GM12878 (cell line): ENCODE measurements at regions not wholly inside any gene's neighbourhood (a gene's known extent, or its start where the extent isn't known, plus 50 kb on each side); places are given as distances from the start of the nearest gene placed in this dataset.

Experiments used
- CBX5 ChIP-seq: sonication (generic); IDR thresholded peaks from 2 replicates; pipeline ENCODE4 v1.6.1; 2016; ENCODE audit warnings: low read depth, moderate library complexity, mild to moderate bottlenecking, inconsistent platforms
- CTCF ChIP-seq, 3 experiments: IDR thresholded peaks in 2 of 3; conservative IDR thresholded peaks in 1 of 3; 2 replicates each; pipeline ENCODE4 v1.5.1; 2011; ENCODE audit warnings: low read depth in 3 of 3, low read length in 3 of 3, mild to moderate bottlenecking in 3 of 3, control low read depth in 2 of 3, moderate library complexity in 2 of 3, inconsistent platforms in 1 of 3, mixed read lengths in 1 of 3; ENCODE audit not compliant: control insufficient read depth in 2 of 3, insufficient read depth in 1 of 3; ENCODE audit errors: extremely low read depth in 1 of 3
- DPF2 ChIP-seq: fragments of 450-650 bp; IDR thresholded peaks from 2 replicates; pipeline ENCODE4 v1.6.1; 2017; ENCODE audit warnings: mild to moderate bottlenecking
- EZH2 ChIP-seq: IDR thresholded peaks from 2 replicates; pipeline ENCODE4 v1.6.1; 2012; ENCODE audit warnings: low read depth, mild to moderate bottlenecking, control low read depth, inconsistent platforms, low read length, borderline replicate concordance; ENCODE audit not compliant: control insufficient read depth
- LARP7 ChIP-seq: fragments of 450-650 bp; IDR thresholded peaks from 2 replicates; pipeline ENCODE4 v1.6.1; 2017; ENCODE audit warnings: mild to moderate bottlenecking
- MXI1 ChIP-seq: fragments of 150-350 bp; IDR thresholded peaks from 2 replicates; pipeline ENCODE4 v1.6.1; 2011; ENCODE audit warnings: low read depth, mild to moderate bottlenecking, inconsistent platforms, low read length, improper control_type of control experiment
- NFIC ChIP-seq: IDR thresholded peaks from 2 replicates; pipeline ENCODE4 v1.6.1; 2012; ENCODE audit warnings: low read depth, mild to moderate bottlenecking, inconsistent platforms, low read length, moderate library complexity
- NRF1 ChIP-seq: conservative IDR thresholded peaks from 2 replicates; pipeline ENCODE4 v1.6.1; 2011; ENCODE audit warnings: mild to moderate bottlenecking, low read depth, low read length, improper control_type of control experiment
- POLR2AphosphoS5 ChIP-seq: IDR thresholded peaks from 2 replicates; pipeline ENCODE4 v1.6.1; 2011; ENCODE audit warnings: mild to moderate bottlenecking, low read length, inconsistent platforms
- RAD21 ChIP-seq: IDR thresholded peaks from 2 replicates; pipeline ENCODE4 v1.6.1; 2011; ENCODE audit warnings: mild to moderate bottlenecking, low read depth, low read length, moderate library complexity; ENCODE audit not compliant: insufficient read depth
- RCOR1 ChIP-seq: conservative IDR thresholded peaks from 2 replicates; pipeline ENCODE4 v1.6.1; 2012; ENCODE audit warnings: low read depth, low read length, improper control_type of control experiment
- SMC3 ChIP-seq: IDR thresholded peaks from 2 replicates; pipeline ENCODE4 v1.6.1; 2011; ENCODE audit warnings: low read length, improper control_type of control experiment, borderline replicate concordance
- TAF1 ChIP-seq: IDR thresholded peaks from 2 replicates; pipeline ENCODE4 v1.6.1; 2011; ENCODE audit warnings: mild to moderate bottlenecking, low read depth, low read length, borderline replicate concordance
- TF ChIP-seq, protein P1 (sequence below): IDR thresholded peaks from 2 replicates; pipeline ENCODE4 v1.6.1; 2011; ENCODE audit warnings: borderline replicate concordance, low read depth, mild to moderate bottlenecking, moderate library complexity, low read length; ENCODE audit not compliant: insufficient read depth, poor library complexity, severe bottlenecking

DNA sequence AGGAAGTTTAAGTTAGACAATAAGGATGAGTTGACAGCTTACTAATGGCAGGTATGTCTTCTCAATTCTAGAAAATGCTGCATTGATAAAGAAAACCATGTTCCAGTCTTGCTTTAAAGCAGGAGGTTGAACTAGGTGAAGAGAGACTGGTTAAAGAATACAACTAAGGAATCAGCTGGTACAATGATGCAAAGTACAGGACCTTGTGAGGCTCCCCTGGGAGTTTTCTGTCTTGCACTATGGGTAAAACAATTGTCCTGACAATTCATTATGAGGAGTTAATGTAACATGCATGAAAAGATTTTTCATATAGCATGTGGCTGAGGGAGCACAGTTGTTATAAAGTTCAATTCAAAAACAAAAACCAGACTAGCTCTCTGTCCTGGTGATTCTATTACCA lies 157.2 kb downstream of the BMP2 start:
- TF ChIP-seq POLR2AphosphoS5, result no peak
- TF ChIP-seq NRF1, result no peak
- no peak for TF ChIP-seq RCOR1
- no peak for TF ChIP-seq SMC3
- TF ChIP-seq NFIC, result no peak
- TF ChIP-seq CBX5, result no peak
- no peak for TF ChIP-seq CTCF (IDR thresholded peaks at IDR 0.05 in 2 of 3, conservative IDR thresholded peaks at IDR 0.05 in 1 of 3; ENCODE audit: control insufficient read depth in 2 of 3, extremely low read depth in 1 of 3, insufficient read depth in 1 of 3, low read depth in 3 of 3, low read length in 3 of 3)
- TF ChIP-seq DPF2, result no peak
- no peak for TF ChIP-seq LARP7
- TF ChIP-seq TAF1, result no peak
- TF ChIP-seq MXI1, result no peak
- TF ChIP-seq EZH2, result no peak
- TF ChIP-seq RAD21, result no peak
- TF ChIP-seq, protein P1, sequence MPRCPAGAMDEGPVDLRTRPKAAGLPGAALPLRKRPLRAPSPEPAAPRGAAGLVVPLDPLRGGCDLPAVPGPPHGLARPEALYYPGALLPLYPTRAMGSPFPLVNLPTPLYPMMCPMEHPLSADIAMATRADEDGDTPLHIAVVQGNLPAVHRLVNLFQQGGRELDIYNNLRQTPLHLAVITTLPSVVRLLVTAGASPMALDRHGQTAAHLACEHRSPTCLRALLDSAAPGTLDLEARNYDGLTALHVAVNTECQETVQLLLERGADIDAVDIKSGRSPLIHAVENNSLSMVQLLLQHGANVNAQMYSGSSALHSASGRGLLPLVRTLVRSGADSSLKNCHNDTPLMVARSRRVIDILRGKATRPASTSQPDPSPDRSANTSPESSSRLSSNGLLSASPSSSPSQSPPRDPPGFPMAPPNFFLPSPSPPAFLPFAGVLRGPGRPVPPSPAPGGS, result no peak
